Activated naive CD4-positive, alpha-beta T cell treated with anti-CD3 and anti-CD28 coated beads for 36 hours (primary cell): ENCODE measurements at regions not wholly inside any gene's neighbourhood (a gene's known extent, or its start where the extent isn't known, plus 50 kb on each side); places are given as distances from the start of the nearest gene placed in this dataset.

Source experiments
- CTCF ChIA-PET: fragments of 350-600 bp; sonication (Branson Sonifier 250); formaldehyde crosslinking; loops from one replicate; lab custom pipeline; 2021; ENCODE audit warnings: antibody characterized with exemption; lab: Charles Lee
- DNase-seq: peaks from one replicate; pipeline ENCODE4 v3.0.0-alpha.2; 2020
- H3K27ac Mint-ChIP-seq: one replicate; pipeline ENCODE4 v1.8.0; 2021; ENCODE audit warnings: mild to moderate bottlenecking, mixed read lengths
- H3K27me3 Mint-ChIP-seq: one replicate; pipeline ENCODE4 v1.8.0; 2021; ENCODE audit warnings: low read depth, mixed read lengths
- H3K36me3 Mint-ChIP-seq: one replicate; pipeline ENCODE4 v1.8.0; 2021; ENCODE audit warnings: low read depth, mixed read lengths
- H3K4me1 Mint-ChIP-seq: one replicate; pipeline ENCODE4 v1.8.0; 2021; ENCODE audit warnings: low read depth, mixed read lengths
- H3K4me3 Mint-ChIP-seq: one replicate; pipeline ENCODE4 v1.8.0; 2021; ENCODE audit warnings: mild to moderate bottlenecking, moderate library complexity, mixed read lengths
- H3K9me3 Mint-ChIP-seq: one replicate; pipeline ENCODE4 v1.8.0; 2021; ENCODE audit warnings: mixed read lengths
- intact Hi-C: fragments of 100-400 bp; cut with micrococcal nuclease; formaldehyde crosslinking; loops from one replicate; pipeline ENCODE4 v1.15.1; 2023

GRCh38 chr15:39078026-39078425, 502.9 kb upstream of the THBS1 start:
- CTCF ChIA-PET, result no interaction called here
- Mint-ChIP-seq H3K36me3 (no peaks in the 10 kb centered on the region), H3K4me1 (no peaks in the 10 kb centered on the region), H3K4me3 (no peak overlapping the region), H3K27ac (no peak overlapping the region), H3K9me3 (no peaks in the 10 kb centered on the region), H3K27me3 (peaks cover 12% of the 10 kb centered on the region)
- no peak for DNase-seq
- intact Hi-C loops, result no loop called here

- Mint-ChIP-seq H3K36me3 (no peaks in the 10 kb centered on the region), H3K4me1 (no peaks in the 10 kb centered on the region), H3K9me3 (no peaks in the 10 kb centered on the region), H3K4me3 (no peak overlapping the region), H3K27ac (no peak overlapping the region), H3K27me3 (peaks cover 8% of the 10 kb centered on the region)
- DNase-seq, result no peak
- CTCF ChIA-PET, result no interaction called here
- intact Hi-C loops, result no loop called here
Measured at GRCh38 chr15:39079296-39079847, 501.5 kb upstream of the THBS1 start.

- no peaks in the 10 kb centered on the region for H3K9me3 Mint-ChIP-seq
- no peak for DNase-seq
- no peak overlapping the region for H3K27ac Mint-ChIP-seq
- CTCF ChIA-PET, result no interaction called here
- H3K36me3 Mint-ChIP-seq, result no peaks in the 10 kb centered on the region
- H3K4me1 Mint-ChIP-seq, result no peaks in the 10 kb centered on the region
- H3K27me3 Mint-ChIP-seq, result peaks cover 3% of the 10 kb centered on the region
- H3K4me3 Mint-ChIP-seq, result no peak overlapping the region
- intact Hi-C loops, result no loop called here
Measured at GRCh38 chr15:39083213-39083612, 497.7 kb upstream of the THBS1 start.

- intact Hi-C loops, result no loop called here
- DNase-seq, result peak; percentile 7
- Mint-ChIP-seq H3K9me3 (no peaks in the 10 kb centered on the region), H3K27me3 (no peaks in the 10 kb centered on the region), H3K4me1 (no peaks in the 10 kb centered on the region), H3K27ac (no peak overlapping the region), H3K4me3 (no peak overlapping the region), H3K36me3 (no peaks in the 10 kb centered on the region)
- CTCF ChIA-PET, result interaction anchor here (0.6 kb wide), 1 partner anchor 72 kb away, joined by 3 read pairs; no protein-coding TSS in a partner anchor
Measured at GRCh38 chr15:39084674-39085530, 496.0 kb upstream of the THBS1 start.

- Mint-ChIP-seq H3K27me3 (peaks cover 2% of the 10 kb centered on the region), H3K9me3 (no peaks in the 10 kb centered on the region), H3K27ac (no peak overlapping the region), H3K36me3 (no peaks in the 10 kb centered on the region), H3K4me1 (no peaks in the 10 kb centered on the region), H3K4me3 (no peak overlapping the region)
- DNase-seq, result no peak
- intact Hi-C loops, result no loop called here
- CTCF ChIA-PET, result no interaction called here
Measured at GRCh38 chr15:39086641-39087040, 494.2 kb upstream of the THBS1 start.

GRCh38 chr15:39088156-39088555, 492.7 kb upstream of the THBS1 start:
- no peaks in the 10 kb centered on the region for H3K4me1 Mint-ChIP-seq
- no peak overlapping the region for H3K27ac Mint-ChIP-seq
- H3K36me3 Mint-ChIP-seq, result no peaks in the 10 kb centered on the region
- H3K9me3 Mint-ChIP-seq, result no peaks in the 10 kb centered on the region
- intact Hi-C loops, result no loop called here
- H3K27me3 Mint-ChIP-seq, result peaks cover 2% of the 10 kb centered on the region
- no peak overlapping the region for H3K4me3 Mint-ChIP-seq
- DNase-seq, result no peak
- CTCF ChIA-PET, result no interaction called here

GRCh38 chr15:39092354-39092753, 488.5 kb upstream of the THBS1 start:
- Mint-ChIP-seq H3K27ac (no peak overlapping the region), H3K9me3 (no peaks in the 10 kb centered on the region), H3K27me3 (peaks cover 2% of the 10 kb centered on the region), H3K36me3 (no peaks in the 10 kb centered on the region), H3K4me1 (no peaks in the 10 kb centered on the region), H3K4me3 (no peak overlapping the region)
- CTCF ChIA-PET, result no interaction called here
- DNase-seq, result no peak
- intact Hi-C loops, result no loop called here

GRCh38 chr15:39092761-39093160, 488.1 kb upstream of the THBS1 start:
- H3K4me1 Mint-ChIP-seq, result no peaks in the 10 kb centered on the region
- H3K9me3 Mint-ChIP-seq, result no peaks in the 10 kb centered on the region
- CTCF ChIA-PET, result no interaction called here
- no peak for DNase-seq
- H3K27ac Mint-ChIP-seq, result no peak overlapping the region
- H3K27me3 Mint-ChIP-seq, result peaks cover 2% of the 10 kb centered on the region
- no peak overlapping the region for H3K4me3 Mint-ChIP-seq
- no peaks in the 10 kb centered on the region for H3K36me3 Mint-ChIP-seq
- intact Hi-C loops, result no loop called here

- Mint-ChIP-seq H3K36me3 (no peaks in the 10 kb centered on the region), H3K4me3 (no peak overlapping the region)
- no peak for DNase-seq
Measured at GRCh38 chr15:39094116-39094515, 486.8 kb upstream of the THBS1 start.

GRCh38 chr15:39095218-39095879, 485.5 kb upstream of the THBS1 start:
- H3K4me1 Mint-ChIP-seq, result no peaks in the 10 kb centered on the region
- no peaks in the 10 kb centered on the region for H3K36me3 Mint-ChIP-seq
- intact Hi-C loops, result no loop called here
- H3K9me3 Mint-ChIP-seq, result no peaks in the 10 kb centered on the region
- peaks cover 3% of the 10 kb centered on the region for H3K27me3 Mint-ChIP-seq
- CTCF ChIA-PET, result no interaction called here
- no peak overlapping the region for H3K4me3 Mint-ChIP-seq
- no peak overlapping the region for H3K27ac Mint-ChIP-seq
- no peak for DNase-seq

More at GRCh38 chr15:39094116-39094515, 486.8 kb upstream of the THBS1 start:
- Mint-ChIP-seq H3K27ac (no peak overlapping the region), H3K27me3 (peaks cover 2% of the 10 kb centered on the region), H3K4me1 (no peaks in the 10 kb centered on the region), H3K9me3 (no peaks in the 10 kb centered on the region)
- intact Hi-C loops, result no loop called here
- CTCF ChIA-PET, result no interaction called here

- Mint-ChIP-seq H3K4me1 (no peaks in the 10 kb centered on the region), H3K36me3 (no peaks in the 10 kb centered on the region), H3K9me3 (no peaks in the 10 kb centered on the region), H3K27me3 (peaks cover 3% of the 10 kb centered on the region), H3K4me3 (no peak overlapping the region), H3K27ac (no peak overlapping the region)
- CTCF ChIA-PET, result no interaction called here
- no peak for DNase-seq
- intact Hi-C loops, result no loop called here
Measured at GRCh38 chr15:39096608-39097205, 484.2 kb upstream of the THBS1 start.

GRCh38 chr15:39099524-39099923, 481.4 kb upstream of the THBS1 start:
- Mint-ChIP-seq H3K9me3 (no peaks in the 10 kb centered on the region), H3K27me3 (peaks cover 6% of the 10 kb centered on the region), H3K4me1 (no peaks in the 10 kb centered on the region), H3K36me3 (no peaks in the 10 kb centered on the region), H3K27ac (no peak overlapping the region), H3K4me3 (no peak overlapping the region)
- CTCF ChIA-PET, result no interaction called here
- no peak for DNase-seq
- intact Hi-C loops, result no loop called here
